ENCODE measurements at regions not wholly inside any gene's neighbourhood (a gene's known extent, or its start where the extent isn't known, plus 50 kb on each side); places are given as distances from the start of the nearest gene placed in this dataset.

- Mint-ChIP-seq H3K27me3 (ENCODE audit: low read depth) (no peaks in the 10 kb centered on the region), H3K4me1 (peaks cover 57% of the 10 kb centered on the region), H3K9me3 (no peaks in the 10 kb centered on the region), H3K4me3 (no peak overlapping the region), H3K36me3 (no peaks in the 10 kb centered on the region), H3K27ac (peak overlapping the region; percentile 75; the same call in 1 of the 2 replicates)
- POLR2A ChIA-PET: no interaction called here
- ATAC-seq (peak; percentile 61), DNase-seq (ENCODE audit: low spot score) (no peak)
- no peak for TF ChIP-seq SMAD3 (CRISPR knock-in tag; IDR thresholded peaks at IDR 0.05; ENCODE audit: borderline replicate concordance)
- no peak for TF ChIP-seq E2F4 (CRISPR knock-in tag; IDR thresholded peaks at IDR 0.05; ENCODE audit: borderline replicate concordance, low read depth)
- TF ChIP-seq ZNF317 (CRISPR knock-in tag; IDR thresholded peaks at IDR 0.05; ENCODE audit: borderline replicate concordance, low read depth): no peak
- TF ChIP-seq ATF1 (CRISPR knock-in tag; IDR thresholded peaks at IDR 0.05): no peak
- no peak for TF ChIP-seq GRHL2 (CRISPR knock-in tag; IDR thresholded peaks at IDR 0.05; ENCODE audit: insufficient replicate concordance, severe bottlenecking)
- TF ChIP-seq FOXK1 (CRISPR knock-in tag; IDR thresholded peaks at IDR 0.05): no peak
- no peak for TF ChIP-seq JAZF1 (CRISPR knock-in tag; IDR thresholded peaks at IDR 0.05)
- no peak for TF ChIP-seq FOXP1 (CRISPR knock-in tag; IDR thresholded peaks at IDR 0.05; ENCODE audit: borderline replicate concordance)
- TF ChIP-seq E2F5 (CRISPR knock-in tag; IDR thresholded peaks at IDR 0.05): no peak
- CTCF ChIA-PET: no interaction called here
Measured at GRCh38 chr12:24244801-24245200, 295.3 kb upstream of the SOX5 start.

- DNase-seq (ENCODE audit: low spot score): no peak
- ChIA-PET CTCF (no interaction called here), POLR2A (no interaction called here)
- no peak overlapping the region for H3K4me3 Mint-ChIP-seq
- no peaks in the 10 kb centered on the region for H3K27me3 Mint-ChIP-seq (ENCODE audit: low read depth)
- peak overlapping the region; percentile 93 for H3K27ac Mint-ChIP-seq
- H3K4me1 Mint-ChIP-seq: peaks cover 54% of the 10 kb centered on the region
- ATAC-seq: peak; percentile 85
- H3K9me3 Mint-ChIP-seq: no peaks in the 10 kb centered on the region
- no peaks in the 10 kb centered on the region for H3K36me3 Mint-ChIP-seq
- TF ChIP-seq ZNF671 (CRISPR knock-in tag; IDR thresholded peaks at IDR 0.05): no peak
- TF ChIP-seq RELA (CRISPR knock-in tag; IDR thresholded peaks at IDR 0.05; ENCODE audit: borderline replicate concordance): no peak
- TF ChIP-seq AFF4 (CRISPR knock-in tag; IDR thresholded peaks at IDR 0.05; ENCODE audit: borderline replicate concordance): no peak
- TF ChIP-seq ZNF281 (CRISPR knock-in tag; IDR thresholded peaks at IDR 0.05): no peak
- TF ChIP-seq ZNF396 (CRISPR knock-in tag; IDR thresholded peaks at IDR 0.05; ENCODE audit: borderline replicate concordance): no peak
- TF ChIP-seq FOXP4 (CRISPR knock-in tag; IDR thresholded peaks at IDR 0.05): no peak
- TF ChIP-seq MYBL2 (CRISPR knock-in tag; IDR thresholded peaks at IDR 0.05): no peak
- no peak for TF ChIP-seq ZNF219 (CRISPR knock-in tag; IDR thresholded peaks at IDR 0.05; ENCODE audit: borderline replicate concordance)
- TF ChIP-seq E2F1 (CRISPR knock-in tag; IDR thresholded peaks at IDR 0.05): no peak
- no peak for TF ChIP-seq USF1 (CRISPR knock-in tag; IDR thresholded peaks at IDR 0.05)
- no peak for TF ChIP-seq ELF4 (CRISPR knock-in tag; IDR thresholded peaks at IDR 0.05; ENCODE audit: low read depth)
- no peak for TF ChIP-seq ZSCAN18 (CRISPR knock-in tag; IDR thresholded peaks at IDR 0.05)
- no peak for TF ChIP-seq HMGA2 (CRISPR knock-in tag; IDR thresholded peaks at IDR 0.05)
Measured at GRCh38 chr12:24244231-24244630, 294.8 kb upstream of the SOX5 start.

Data from WTC11 (cell line).